ENCODE measurements at regions not wholly inside any gene's neighbourhood (a gene's known extent, or its start where the extent isn't known, plus 50 kb on each side); places are given as distances from the start of the nearest gene placed in this dataset.

DNA sequence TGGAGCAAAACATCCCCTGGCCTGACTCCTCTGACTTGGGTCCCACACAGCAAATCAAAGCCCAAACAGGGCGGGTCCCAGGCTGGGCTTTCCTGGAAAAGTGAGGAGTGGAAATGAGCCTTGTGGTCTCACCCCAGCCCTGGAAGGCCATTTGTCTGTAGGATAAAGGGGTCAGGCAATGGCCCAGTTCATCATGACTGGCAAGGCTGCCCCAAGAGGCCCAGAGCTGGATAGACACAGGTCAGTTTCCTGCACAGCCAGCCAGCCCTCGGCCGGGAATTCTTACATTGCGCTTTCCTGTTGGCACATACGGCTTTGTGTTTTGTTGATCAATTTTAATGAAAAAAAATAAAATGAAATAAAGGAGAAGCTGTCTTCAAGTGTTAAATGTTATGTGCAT is 174.3 kb downstream of the TSHZ3 start:
- no peak overlapping the region for H3K27ac ChIP-seq (ENCODE audit: low read depth, low read length)
- peaks cover 2 to 3% of the 10 kb centered on the region in 2 donors for H3K27me3 Mint-ChIP-seq
- H3K4me1 ChIP-seq (ENCODE audit: insufficient read depth, low read length) = no peaks in the 10 kb centered on the region
- no peak for DNase-seq
- H3K9me3 Mint-ChIP-seq = peaks cover 0 to 2% (median 0%) of the 10 kb centered on the region in 8 donors
- H3K27me3 ChIP-seq (ENCODE audit: insufficient read depth, low read length) = no peaks in the 10 kb centered on the region
- no peak overlapping the region for H3K4me3 Mint-ChIP-seq
- H3K9me3 ChIP-seq (ENCODE audit: control insufficient read depth in 1 of 2, low read length in 2 of 2) = no peaks in the 10 kb centered on the region
- intact Hi-C loops (cut with micrococcal nuclease) = no loop called here
- ChIA-PET POLR2A (ENCODE audit: partially characterized antibody) (no interaction called here), CTCF (ENCODE audit: partially characterized antibody) (no interaction called here)
- no peaks in the 10 kb centered on the region for H3K36me3 Mint-ChIP-seq
- H3K36me3 ChIP-seq (ENCODE audit: insufficient read depth, low read length) = no peaks in the 10 kb centered on the region
- H3K4me1 Mint-ChIP-seq = no peaks in the 10 kb centered on the region
- no peak overlapping the region for H3K4me3 ChIP-seq (ENCODE audit: low read length in 2 of 2)
- no peak overlapping the region for H3K27ac Mint-ChIP-seq

DNA sequence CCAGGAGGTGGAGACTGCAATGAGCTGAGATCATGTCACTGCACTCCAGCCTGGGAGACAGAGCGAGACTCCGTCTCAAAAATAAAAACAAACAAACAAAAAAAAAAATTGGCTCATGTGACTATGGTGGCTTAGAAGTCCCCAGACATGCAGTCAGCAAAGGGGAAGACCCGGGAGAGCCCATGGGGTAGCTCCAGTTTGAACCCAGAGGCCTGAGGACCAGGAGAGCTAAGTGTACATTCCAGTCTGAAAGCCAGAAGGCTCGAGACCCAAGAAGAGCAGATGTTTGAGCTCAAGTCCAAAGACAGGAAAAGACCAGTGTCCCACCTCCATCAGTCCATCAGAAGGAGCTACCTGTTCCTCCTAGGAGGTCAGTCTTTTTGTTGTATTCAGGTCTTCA is 175.2 kb downstream of the TSHZ3 start:
- H3K27me3 ChIP-seq (ENCODE audit: insufficient read depth, low read length) = no peaks in the 10 kb centered on the region
- peaks cover 2 to 3% of the 10 kb centered on the region in 2 donors for H3K27me3 Mint-ChIP-seq
- CTCF ChIA-PET (ENCODE audit: partially characterized antibody) = no interaction called here
- no peak for DNase-seq
- intact Hi-C loops (cut with micrococcal nuclease) = no loop called here
- no peaks in the 10 kb centered on the region for H3K36me3 Mint-ChIP-seq
- H3K4me3 Mint-ChIP-seq = no peak overlapping the region
- no peaks in the 10 kb centered on the region for H3K36me3 ChIP-seq (ENCODE audit: insufficient read depth, low read length)
- H3K4me1 Mint-ChIP-seq = no peaks in the 10 kb centered on the region
- H3K9me3 ChIP-seq (ENCODE audit: control insufficient read depth in 1 of 2, low read length in 2 of 2) = no peaks in the 10 kb centered on the region
- H3K27ac ChIP-seq (ENCODE audit: low read depth, low read length) = no peak overlapping the region
- H3K4me1 ChIP-seq (ENCODE audit: insufficient read depth, low read length) = no peaks in the 10 kb centered on the region
- no peak overlapping the region for H3K27ac Mint-ChIP-seq
- POLR2A ChIA-PET (ENCODE audit: partially characterized antibody) = no interaction called here
- no peak overlapping the region for H3K4me3 ChIP-seq (ENCODE audit: low read length in 2 of 2)
- peaks cover 0 to 2% (median 0%) of the 10 kb centered on the region in 8 donors for H3K9me3 Mint-ChIP-seq

DNA sequence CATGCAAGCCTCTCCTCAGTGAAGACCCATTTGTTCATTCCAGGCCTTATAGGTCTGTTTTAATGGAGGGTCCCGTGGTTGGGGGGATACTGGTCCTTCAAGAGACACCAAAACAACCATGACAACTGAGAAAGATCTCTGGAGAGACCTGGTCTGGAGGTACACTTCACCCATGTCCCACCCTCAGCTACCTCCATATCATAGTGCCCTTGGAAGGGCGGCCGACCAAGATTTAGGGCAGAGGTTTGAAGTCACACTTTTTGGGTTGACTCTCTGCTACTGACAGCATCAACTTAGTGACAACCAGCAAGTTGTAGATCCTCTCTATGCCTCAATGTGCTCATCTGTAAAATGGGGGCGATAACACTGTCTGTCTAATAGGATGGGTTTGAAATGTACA is 177.3 kb downstream of the TSHZ3 start:
- H3K27ac ChIP-seq (ENCODE audit: low read depth, low read length) = no peak overlapping the region
- no peaks in the 10 kb centered on the region for H3K4me1 ChIP-seq (ENCODE audit: insufficient read depth, low read length)
- Mint-ChIP-seq H3K4me3 (no peak overlapping the region), H3K4me1 (peaks cover 1 to 4% (median 3%) of the 10 kb centered on the region in 4 donors), H3K27ac (no peak overlapping the region), H3K36me3 (no peaks in the 10 kb centered on the region), H3K9me3 (peaks cover 0 to 2% (median 0%) of the 10 kb centered on the region in 8 donors), H3K27me3 (peaks cover 3 to 6% of the 10 kb centered on the region in 2 donors)
- H3K36me3 ChIP-seq (ENCODE audit: insufficient read depth, low read length) = no peaks in the 10 kb centered on the region
- H3K4me3 ChIP-seq (ENCODE audit: low read length in 2 of 2) = no peak overlapping the region
- no peak for DNase-seq
- POLR2A ChIA-PET (ENCODE audit: partially characterized antibody) = no interaction called here
- intact Hi-C loops (cut with micrococcal nuclease) = no loop called here
- CTCF ChIA-PET (ENCODE audit: partially characterized antibody) = no interaction called here
- H3K27me3 ChIP-seq (ENCODE audit: insufficient read depth, low read length) = no peaks in the 10 kb centered on the region
- no peaks in the 10 kb centered on the region for H3K9me3 ChIP-seq (ENCODE audit: control insufficient read depth in 1 of 2, low read length in 2 of 2)

DNA sequence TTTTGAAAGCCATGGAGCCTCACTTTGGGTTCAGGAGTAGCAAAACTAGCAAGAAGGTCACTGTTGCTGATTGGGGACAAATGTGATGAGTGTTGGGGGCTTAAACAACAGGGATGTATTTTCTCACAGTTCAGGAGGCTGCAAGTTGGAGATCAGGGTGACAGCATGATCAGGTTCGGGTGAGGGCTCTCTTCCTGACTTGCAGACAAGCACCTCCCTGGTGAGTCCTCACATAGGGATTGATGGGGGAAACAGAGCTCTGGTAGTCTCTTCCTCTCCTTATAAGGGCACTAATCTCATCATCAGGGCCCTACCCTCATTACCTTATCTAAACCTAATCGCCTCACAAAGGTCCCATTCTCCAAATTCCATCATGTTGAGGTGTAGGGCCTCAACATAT is 179.2 kb downstream of the TSHZ3 start:
- POLR2A ChIA-PET (ENCODE audit: partially characterized antibody) = no interaction called here
- H3K4me1 Mint-ChIP-seq = peaks cover 1 to 4% (median 3%) of the 10 kb centered on the region in 4 donors
- CTCF ChIA-PET (ENCODE audit: partially characterized antibody) = no interaction called here
- Histone ChIP-seq H3K27ac (ENCODE audit: low read depth, low read length) (no peak overlapping the region), H3K4me1 (ENCODE audit: insufficient read depth, low read length) (no peaks in the 10 kb centered on the region), H3K27me3 (ENCODE audit: insufficient read depth, low read length) (no peaks in the 10 kb centered on the region), H3K9me3 (ENCODE audit: control insufficient read depth in 1 of 2, low read length in 2 of 2) (no peaks in the 10 kb centered on the region), H3K4me3 (ENCODE audit: low read length in 2 of 2) (no peak overlapping the region), H3K36me3 (ENCODE audit: insufficient read depth, low read length) (no peaks in the 10 kb centered on the region)
- H3K27me3 Mint-ChIP-seq = peaks cover 6 to 12% of the 10 kb centered on the region in 2 donors
- no peaks in the 10 kb centered on the region for H3K36me3 Mint-ChIP-seq
- peaks cover 0 to 2% (median 0%) of the 10 kb centered on the region in 8 donors for H3K9me3 Mint-ChIP-seq
- intact Hi-C loops (cut with micrococcal nuclease) = no loop called here
- peak overlapping the region in 1 of 7 donors; percentile 21 for H3K27ac Mint-ChIP-seq
- DNase-seq = no peak
- H3K4me3 Mint-ChIP-seq = no peak overlapping the region

DNA sequence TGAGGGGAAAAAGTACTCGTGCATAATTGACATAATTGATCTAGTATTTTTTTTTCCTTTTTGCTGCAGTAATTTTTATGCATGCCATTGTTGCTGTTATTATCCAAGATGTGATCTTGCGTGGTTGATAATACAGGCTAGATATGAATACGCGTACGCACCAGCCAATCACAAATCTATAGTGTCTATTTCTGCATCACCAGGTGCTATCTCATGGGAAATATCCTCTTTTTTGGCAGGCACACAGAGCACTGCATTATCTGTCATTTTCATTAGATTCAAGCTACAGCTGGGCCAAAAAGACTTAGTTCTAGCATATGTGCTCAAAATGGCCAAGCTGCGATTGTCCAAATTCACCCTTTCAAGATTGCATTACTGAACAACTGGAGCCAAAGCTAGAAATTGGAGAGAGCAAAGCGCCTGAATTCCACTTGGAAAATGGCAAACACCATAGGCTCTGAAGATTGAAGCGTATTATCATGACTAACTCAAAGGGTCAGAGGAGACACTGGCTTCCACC is 181.1 kb downstream of the TSHZ3 start:
- ChIA-PET CTCF (ENCODE audit: partially characterized antibody) (no interaction called here), POLR2A (ENCODE audit: partially characterized antibody) (no interaction called here)
- intact Hi-C loops (cut with micrococcal nuclease) = no loop called here
- no peak for DNase-seq
- Mint-ChIP-seq H3K4me3 (no peak overlapping the region), H3K36me3 (no peaks in the 10 kb centered on the region), H3K27ac (no peak overlapping the region), H3K9me3 (no peaks in the 10 kb centered on the region), H3K4me1 (peaks cover 1 to 4% (median 3%) of the 10 kb centered on the region in 4 donors), H3K27me3 (peaks cover 13 to 22% of the 10 kb centered on the region in 2 donors)
- H3K27ac ChIP-seq (ENCODE audit: low read depth, low read length) = no peak overlapping the region
- no peaks in the 10 kb centered on the region for H3K9me3 ChIP-seq (ENCODE audit: control insufficient read depth in 1 of 2, low read length in 2 of 2)
- no peak overlapping the region for H3K4me3 ChIP-seq (ENCODE audit: low read length in 2 of 2)
- H3K27me3 ChIP-seq (ENCODE audit: insufficient read depth, low read length) = no peaks in the 10 kb centered on the region
- H3K4me1 ChIP-seq (ENCODE audit: insufficient read depth, low read length) = no peaks in the 10 kb centered on the region
- no peaks in the 10 kb centered on the region for H3K36me3 ChIP-seq (ENCODE audit: insufficient read depth, low read length)

DNA sequence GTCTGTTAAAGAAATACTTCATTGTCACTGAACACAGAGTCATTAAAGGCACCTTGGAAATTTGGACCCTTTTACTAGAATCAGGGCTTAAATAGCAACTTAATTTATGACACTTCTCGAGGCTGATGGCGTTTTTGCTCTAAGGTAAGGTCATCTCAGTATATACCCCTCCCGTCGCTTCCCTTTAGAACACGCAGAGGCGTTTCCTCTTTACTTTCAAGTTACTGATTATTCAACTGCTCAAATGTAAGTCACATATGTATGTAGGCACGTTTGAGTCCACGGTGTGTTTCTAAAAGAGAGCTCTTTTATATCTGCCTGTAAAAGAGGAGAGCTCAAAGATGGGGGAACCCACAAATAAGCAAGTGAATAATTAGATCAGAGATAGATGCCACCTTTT is 181.5 kb downstream of the TSHZ3 start:
- no peaks in the 10 kb centered on the region for H3K4me1 ChIP-seq (ENCODE audit: insufficient read depth, low read length)

DNA sequence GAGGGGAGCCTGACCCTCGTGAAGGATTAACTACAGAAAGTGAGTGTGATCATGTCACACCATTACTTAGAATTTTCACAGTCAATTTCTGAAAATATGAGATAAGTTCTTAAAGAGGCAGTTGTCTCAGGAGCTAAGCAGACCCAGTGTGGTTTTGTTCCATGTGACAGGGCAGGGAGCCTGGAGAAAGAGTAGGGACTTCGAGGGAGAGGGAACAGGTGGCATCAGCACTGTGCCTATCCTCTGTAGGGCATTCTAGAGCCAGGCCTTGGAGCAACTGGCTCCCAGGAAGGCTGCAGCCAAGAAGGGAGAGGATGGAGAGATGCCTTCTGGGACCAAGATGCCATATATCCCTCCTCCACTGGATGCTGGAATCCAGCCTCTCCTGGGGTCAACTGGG is 183.0 kb downstream of the TSHZ3 start:
- DNase-seq = no peak

More for the DNA sequence above, 181.5 kb downstream of the TSHZ3 start:
- Mint-ChIP-seq H3K9me3 (no peaks in the 10 kb centered on the region), H3K27ac (no peak overlapping the region), H3K4me1 (peaks cover 1 to 4% (median 3%) of the 10 kb centered on the region in 4 donors), H3K36me3 (no peaks in the 10 kb centered on the region), H3K4me3 (no peak overlapping the region), H3K27me3 (peaks cover 13 to 26% of the 10 kb centered on the region in 2 donors)
- no peaks in the 10 kb centered on the region for H3K27me3 ChIP-seq (ENCODE audit: insufficient read depth, low read length)
- H3K4me3 ChIP-seq (ENCODE audit: low read length in 2 of 2) = no peak overlapping the region
- H3K27ac ChIP-seq (ENCODE audit: low read depth, low read length) = no peak overlapping the region
- H3K36me3 ChIP-seq (ENCODE audit: insufficient read depth, low read length) = no peaks in the 10 kb centered on the region
- H3K9me3 ChIP-seq (ENCODE audit: control insufficient read depth in 1 of 2, low read length in 2 of 2) = no peaks in the 10 kb centered on the region
- CTCF ChIA-PET (ENCODE audit: partially characterized antibody) = no interaction called here
- intact Hi-C loops (cut with micrococcal nuclease) = no loop called here
- no peak for DNase-seq
- POLR2A ChIA-PET (ENCODE audit: partially characterized antibody) = no interaction called here

DNA sequence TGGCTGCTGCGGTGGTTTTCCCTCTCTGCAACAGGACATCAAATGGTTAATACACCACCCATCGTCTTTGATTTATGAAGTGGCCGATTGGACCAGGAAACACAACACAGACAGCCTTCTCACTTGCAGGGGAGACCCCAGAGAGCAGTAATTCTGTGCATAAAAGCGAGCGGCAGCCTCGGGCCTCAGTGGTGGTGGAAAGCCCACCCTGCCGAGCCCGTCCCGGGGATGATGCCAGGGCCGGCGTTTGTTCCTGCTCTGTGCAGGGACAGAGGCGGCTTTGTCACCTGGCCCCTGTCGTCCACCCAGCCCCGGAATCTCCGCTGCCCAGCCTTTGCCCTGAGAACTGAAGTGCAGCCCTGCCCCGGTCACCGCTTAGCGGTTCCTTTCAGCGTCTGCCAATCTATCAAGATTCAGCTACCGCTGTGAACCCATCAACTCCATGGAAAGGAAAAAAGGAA is 184.4 kb downstream of the TSHZ3 start:
- POLR2A ChIA-PET (ENCODE audit: partially characterized antibody) = no interaction called here

More for the DNA sequence above, 183.0 kb downstream of the TSHZ3 start:
- intact Hi-C loops (cut with micrococcal nuclease) = no loop called here
- Histone ChIP-seq H3K4me1 (ENCODE audit: insufficient read depth, low read length) (no peaks in the 10 kb centered on the region), H3K9me3 (ENCODE audit: control insufficient read depth in 1 of 2, low read length in 2 of 2) (no peaks in the 10 kb centered on the region), H3K36me3 (ENCODE audit: insufficient read depth, low read length) (no peaks in the 10 kb centered on the region), H3K27me3 (ENCODE audit: insufficient read depth, low read length) (no peaks in the 10 kb centered on the region), H3K27ac (ENCODE audit: low read depth, low read length) (no peak overlapping the region), H3K4me3 (ENCODE audit: low read length in 2 of 2) (no peak overlapping the region)
- Mint-ChIP-seq H3K27me3 (peaks cover 14 to 31% of the 10 kb centered on the region in 2 donors), H3K4me1 (peaks cover 1 to 4% (median 3%) of the 10 kb centered on the region in 4 donors), H3K4me3 (no peak overlapping the region), H3K36me3 (no peaks in the 10 kb centered on the region), H3K27ac (no peak overlapping the region), H3K9me3 (no peaks in the 10 kb centered on the region)
- CTCF ChIA-PET (ENCODE audit: partially characterized antibody) = no interaction called here
- POLR2A ChIA-PET (ENCODE audit: partially characterized antibody) = no interaction called here

More for the DNA sequence above, 184.4 kb downstream of the TSHZ3 start:
- Mint-ChIP-seq H3K27ac (no peak overlapping the region), H3K9me3 (no peaks in the 10 kb centered on the region), H3K4me3 (no peak overlapping the region), H3K36me3 (no peaks in the 10 kb centered on the region), H3K4me1 (peaks cover 1 to 4% (median 3%) of the 10 kb centered on the region in 4 donors), H3K27me3 (peaks cover 14 to 31% of the 10 kb centered on the region in 2 donors)
- no peaks in the 10 kb centered on the region for H3K9me3 ChIP-seq (ENCODE audit: control insufficient read depth in 1 of 2, low read length in 2 of 2)
- no peaks in the 10 kb centered on the region for H3K27me3 ChIP-seq (ENCODE audit: insufficient read depth, low read length)
- CTCF ChIA-PET (ENCODE audit: partially characterized antibody) = no interaction called here
- H3K27ac ChIP-seq (ENCODE audit: low read depth, low read length) = no peak overlapping the region
- H3K4me3 ChIP-seq (ENCODE audit: low read length in 2 of 2) = no peak overlapping the region
- H3K36me3 ChIP-seq (ENCODE audit: insufficient read depth, low read length) = no peaks in the 10 kb centered on the region
- intact Hi-C loops (cut with micrococcal nuclease) = no loop called here
- no peak for DNase-seq
- H3K4me1 ChIP-seq (ENCODE audit: insufficient read depth, low read length) = no peaks in the 10 kb centered on the region
